ENCODE measurements at regions not wholly inside any gene's neighbourhood (a gene's known extent, or its start where the extent isn't known, plus 50 kb on each side); places are given as distances from the start of the nearest gene placed in this dataset.

GRCh38 chr12:124459852-124460645 is 107.4 kb downstream of the NCOR2 start:
- no peak overlapping the region for H3K27ac ChIP-seq (ENCODE audit: low read depth in 1 of 2, low read length in 2 of 2)
- no peaks in the 10 kb centered on the region for H3K27me3 Mint-ChIP-seq
- intact Hi-C loops (cut with DNase I, micrococcal nuclease) = loop anchor here in 1 of 2 experiments (10.0 kb wide), 2 partner anchors 105 to 305 kb away; partner anchors contain the start of gene NCOR2
- no peaks in the 10 kb centered on the region for H3K9me3 Mint-ChIP-seq
- no peak overlapping the region for H3K4me3 ChIP-seq (ENCODE audit: low read length)
- CTCF ChIA-PET = no interaction called here
- H3K4me3 Mint-ChIP-seq = peak overlapping the region; percentile 68
- H3K36me3 ChIP-seq (ENCODE audit: insufficient read depth, low read length) = peaks cover 27% of the 10 kb centered on the region
- no peaks in the 10 kb centered on the region for H3K27me3 ChIP-seq (ENCODE audit: control insufficient read depth in 1 of 2, insufficient read depth in 2 of 2, low read length in 2 of 2)
- no peak for TF ChIP-seq CTCF (IDR thresholded peaks at IDR 0.05)
- DNase-seq = no peak
- H3K9me3 ChIP-seq (ENCODE audit: control insufficient read depth in 1 of 2, insufficient read depth in 1 of 2, low read length in 2 of 2) = peaks cover 0 to 5% of the 10 kb centered on the region in 2 experiments
- H3K4me1 ChIP-seq (ENCODE audit: insufficient read depth, low read length) = peaks cover 44% of the 10 kb centered on the region
- H3K36me3 Mint-ChIP-seq (ENCODE audit: low read depth) = peaks cover 51% of the 10 kb centered on the region
- H3K4me1 Mint-ChIP-seq (ENCODE audit: low read depth) = peaks cover 69% of the 10 kb centered on the region
- H3K27ac Mint-ChIP-seq = peak overlapping the region; percentile 78
- POLR2A ChIA-PET = no interaction called here
- ATAC-seq (ENCODE audit: poor library complexity) = no peak

GRCh38 chr12:124458992-124459851 is 108.2 kb downstream of the NCOR2 start:
- Mint-ChIP-seq H3K4me3 (peak overlapping the region; percentile 68), H3K27me3 (no peaks in the 10 kb centered on the region), H3K4me1 (ENCODE audit: low read depth) (peaks cover 69% of the 10 kb centered on the region), H3K36me3 (ENCODE audit: low read depth) (peaks cover 43% of the 10 kb centered on the region), H3K9me3 (no peaks in the 10 kb centered on the region), H3K27ac (peak overlapping the region; percentile 78)
- no peak overlapping the region for H3K4me3 ChIP-seq (ENCODE audit: low read length)
- H3K4me1 ChIP-seq (ENCODE audit: insufficient read depth, low read length) = peaks cover 44% of the 10 kb centered on the region
- H3K9me3 ChIP-seq (ENCODE audit: control insufficient read depth in 1 of 2, insufficient read depth in 1 of 2, low read length in 2 of 2) = no peaks in the 10 kb centered on the region
- no peaks in the 10 kb centered on the region for H3K27me3 ChIP-seq (ENCODE audit: control insufficient read depth in 1 of 2, insufficient read depth in 2 of 2, low read length in 2 of 2)
- peaks cover 20% of the 10 kb centered on the region for H3K36me3 ChIP-seq (ENCODE audit: insufficient read depth, low read length)
- DNase-seq (no peak), ATAC-seq (ENCODE audit: poor library complexity) (no peak)
- no peak for TF ChIP-seq CTCF (IDR thresholded peaks at IDR 0.05)
- CTCF ChIA-PET = no interaction called here
- POLR2A ChIA-PET = no interaction called here
- intact Hi-C loops (cut with DNase I, micrococcal nuclease) = loop anchor here in 1 of 2 experiments (10.0 kb wide), 2 partner anchors 106 to 306 kb away; partner anchors contain the start of gene NCOR2
- H3K27ac ChIP-seq (ENCODE audit: low read depth in 1 of 2, low read length in 2 of 2) = no peak overlapping the region

GRCh38 chr12:124458220-124458991 is 109.0 kb downstream of the NCOR2 start:
- no peak for TF ChIP-seq CTCF (IDR thresholded peaks at IDR 0.05)
- H3K27ac Mint-ChIP-seq = peak overlapping the region; percentile 78
- ATAC-seq (ENCODE audit: poor library complexity) (no peak), DNase-seq (no peak)
- Histone ChIP-seq H3K27ac (ENCODE audit: low read depth in 1 of 2, low read length in 2 of 2) (peak overlapping the region; percentile 80 to 85), H3K4me1 (ENCODE audit: insufficient read depth, low read length) (peaks cover 50% of the 10 kb centered on the region), H3K27me3 (ENCODE audit: control insufficient read depth in 1 of 2, insufficient read depth in 2 of 2, low read length in 2 of 2) (no peaks in the 10 kb centered on the region), H3K9me3 (ENCODE audit: control insufficient read depth in 1 of 2, insufficient read depth in 1 of 2, low read length in 2 of 2) (no peaks in the 10 kb centered on the region), H3K4me3 (ENCODE audit: low read length) (no peak overlapping the region), H3K36me3 (ENCODE audit: insufficient read depth, low read length) (peaks cover 20% of the 10 kb centered on the region)
- H3K4me1 Mint-ChIP-seq (ENCODE audit: low read depth) = peaks cover 72% of the 10 kb centered on the region
- no peaks in the 10 kb centered on the region for H3K9me3 Mint-ChIP-seq
- ChIA-PET POLR2A (no interaction called here), CTCF (interaction anchor here (0.6 kb wide), 1 partner anchor 455 kb away, joined by 3 read pairs; no protein-coding TSS in a partner anchor)
- peaks cover 38% of the 10 kb centered on the region for H3K36me3 Mint-ChIP-seq (ENCODE audit: low read depth)
- no peaks in the 10 kb centered on the region for H3K27me3 Mint-ChIP-seq
- H3K4me3 Mint-ChIP-seq = no peak overlapping the region
- intact Hi-C loops (cut with DNase I, micrococcal nuclease) = loop anchor here in 1 of 2 experiments (10.0 kb wide), 2 partner anchors 106 to 306 kb away; partner anchors contain the start of gene NCOR2

Data from CD4-positive, alpha-beta T cell (primary cell).